Activated B cell treated with CpG ODN at 0.5 μM for 24 hours (primary cell): ENCODE measurements at regions not wholly inside any gene's neighbourhood (a gene's known extent, or its start where the extent isn't known, plus 50 kb on each side); places are given as distances from the start of the nearest gene placed in this dataset.
A peak's percentile ranks its signal among the peaks of the same experiment; 100 is the strongest.

Source experiments
- ATAC-seq: fragments of 200-7000 bp; cut with Tn5 transposase; one replicate; pipeline ENCODE4 v1.10.0; 2021; ENCODE audit warnings: low read depth, mild to moderate bottlenecking, moderate library complexity
- CTCF ChIA-PET: fragments of 350-600 bp; sonication (Branson Sonifier 250); formaldehyde crosslinking; loops from one replicate; lab custom pipeline; 2021; ENCODE audit warnings: antibody characterized with exemption; lab: Charles Lee
- POLR2A ChIA-PET: fragments of 350-600 bp; sonication (Branson Sonifier 250); formaldehyde crosslinking; loops from one replicate; lab custom pipeline; 2021; ENCODE audit warnings: antibody characterized with exemption; lab: Charles Lee
- DNase-seq: peaks from one replicate; pipeline ENCODE4 v3.0.0; 2022
- H3K27ac Mint-ChIP-seq: one replicate; pipeline ENCODE4 v1.8.0; 2020; ENCODE audit warnings: mixed read lengths
- H3K27me3 Mint-ChIP-seq: one replicate; pipeline ENCODE4 v1.8.0; 2021; ENCODE audit warnings: mixed read lengths
- H3K36me3 Mint-ChIP-seq: one replicate; pipeline ENCODE4 v1.8.0; 2021; ENCODE audit warnings: low read depth, mixed read lengths
- H3K4me1 Mint-ChIP-seq: one replicate; pipeline ENCODE4 v1.8.0; 2021; ENCODE audit warnings: mixed read lengths
- H3K4me3 Mint-ChIP-seq: one replicate; pipeline ENCODE4 v1.8.0; 2020; ENCODE audit warnings: mild to moderate bottlenecking, mixed read lengths
- H3K9me3 Mint-ChIP-seq: one replicate; pipeline ENCODE4 v1.8.0; 2020; ENCODE audit warnings: mixed read lengths
- intact Hi-C: fragments of 100-400 bp; cut with micrococcal nuclease; formaldehyde crosslinking; loops from one replicate; pipeline ENCODE4 v1.15.1; 2024
- TF ChIP-seq, protein P1 (sequence below): fragments of 200-600 bp; IDR thresholded peaks from one replicate; pipeline ENCODE4 v1.8.0; 2022; ENCODE audit warnings: antibody characterized with exemption, mild to moderate bottlenecking

DNA sequence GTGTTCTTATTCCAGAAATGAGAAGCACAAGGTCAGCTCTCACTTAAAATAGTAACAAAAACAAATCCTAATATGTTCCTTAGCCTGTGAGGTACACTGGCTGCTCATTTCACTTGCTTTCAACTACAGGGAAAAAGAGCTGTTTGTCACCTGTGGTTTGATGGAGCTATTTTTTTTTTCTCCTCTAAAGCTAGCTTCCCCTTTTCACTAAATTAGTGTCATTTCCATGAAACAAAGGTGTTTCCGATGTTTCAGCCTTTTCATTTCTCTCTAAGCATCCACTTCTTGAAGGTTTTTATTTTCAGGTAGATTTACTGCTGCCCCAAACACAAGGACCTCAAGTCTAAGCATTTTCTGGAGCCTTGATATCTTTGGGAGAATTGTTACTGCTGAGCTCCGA is 148.6 kb downstream of the RBMX2 start:
- Mint-ChIP-seq H3K4me1 (peaks cover 31% of the 10 kb centered on the region), H3K36me3 (no peaks in the 10 kb centered on the region), H3K27ac (no peak overlapping the region), H3K27me3 (no peaks in the 10 kb centered on the region), H3K4me3 (no peak overlapping the region), H3K9me3 (no peaks in the 10 kb centered on the region)
- ChIA-PET POLR2A (interaction anchor here (0.7 kb wide), 1 partner anchor 473 kb away, joined by 4 read pairs; no protein-coding TSS in a partner anchor), CTCF (interaction anchor here (0.8 kb wide), 1 partner anchor 11 kb away, joined by 3 read pairs; no protein-coding TSS in a partner anchor)
- TF ChIP-seq, protein P1, sequence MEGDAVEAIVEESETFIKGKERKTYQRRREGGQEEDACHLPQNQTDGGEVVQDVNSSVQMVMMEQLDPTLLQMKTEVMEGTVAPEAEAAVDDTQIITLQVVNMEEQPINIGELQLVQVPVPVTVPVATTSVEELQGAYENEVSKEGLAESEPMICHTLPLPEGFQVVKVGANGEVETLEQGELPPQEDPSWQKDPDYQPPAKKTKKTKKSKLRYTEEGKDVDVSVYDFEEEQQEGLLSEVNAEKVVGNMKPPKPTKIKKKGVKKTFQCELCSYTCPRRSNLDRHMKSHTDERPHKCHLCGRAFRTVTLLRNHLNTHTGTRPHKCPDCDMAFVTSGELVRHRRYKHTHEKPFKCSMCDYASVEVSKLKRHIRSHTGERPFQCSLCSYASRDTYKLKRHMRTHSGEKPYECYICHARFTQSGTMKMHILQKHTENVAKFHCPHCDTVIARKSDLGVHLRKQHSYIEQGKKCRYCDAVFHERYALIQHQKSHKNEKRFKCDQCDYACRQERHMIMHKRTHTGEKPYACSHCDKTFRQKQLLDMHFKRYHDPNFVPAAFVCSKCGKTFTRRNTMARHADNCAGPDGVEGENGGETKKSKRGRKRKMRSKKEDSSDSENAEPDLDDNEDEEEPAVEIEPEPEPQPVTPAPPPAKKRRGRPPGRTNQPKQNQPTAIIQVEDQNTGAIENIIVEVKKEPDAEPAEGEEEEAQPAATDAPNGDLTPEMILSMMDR: no peak
- ATAC-seq (no peak), DNase-seq (no peak)
- intact Hi-C loops: loop anchor here (5.0 kb wide), 1 partner anchor 352 kb away; the partner anchor contains the start of gene ENOX2

DNA sequence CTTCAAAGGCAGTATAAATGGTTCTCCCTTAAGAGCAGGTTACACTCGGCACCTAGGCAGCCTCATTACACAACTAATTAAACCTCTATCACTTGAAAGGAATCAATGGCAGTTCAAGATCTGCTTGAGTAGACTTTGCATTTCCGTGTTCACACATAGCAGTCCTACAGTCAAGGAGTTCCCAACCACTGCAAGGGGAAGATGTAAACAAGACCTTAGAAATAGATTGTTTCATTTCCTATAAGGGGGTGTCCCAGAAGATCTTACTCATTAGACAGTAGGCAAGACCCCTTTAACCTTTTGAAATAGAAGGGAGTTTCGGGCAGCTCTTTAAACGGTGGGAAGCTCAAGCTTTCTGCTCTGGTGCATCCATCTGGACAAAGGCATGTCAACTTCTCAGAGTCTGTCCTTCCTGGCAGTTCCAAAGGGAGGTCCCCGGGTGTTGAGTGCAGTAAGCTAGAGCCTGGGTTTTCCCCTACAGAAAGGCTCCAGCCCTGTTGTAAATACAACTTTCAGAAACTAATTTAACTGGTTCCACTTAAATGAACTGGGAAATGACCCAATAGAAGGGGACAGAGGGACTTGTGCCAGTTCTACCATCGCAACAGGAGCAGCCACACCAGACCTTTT is 150.8 kb downstream of the RBMX2 start:
- ATAC-seq: peak; percentile 90
- POLR2A ChIA-PET: no interaction called here
- CTCF ChIA-PET: no interaction called here
- Mint-ChIP-seq H3K4me1 (peaks cover 37% of the 10 kb centered on the region), H3K36me3 (no peaks in the 10 kb centered on the region), H3K9me3 (no peaks in the 10 kb centered on the region), H3K27ac (peak overlapping the region; percentile 63), H3K27me3 (no peaks in the 10 kb centered on the region), H3K4me3 (peak overlapping the region; percentile 38)
- TF ChIP-seq, protein P1: no peak
- no peak for DNase-seq
- intact Hi-C loops: loop anchor here (5.0 kb wide), 1 partner anchor 350 kb away; the partner anchor contains the start of gene ENOX2

DNA sequence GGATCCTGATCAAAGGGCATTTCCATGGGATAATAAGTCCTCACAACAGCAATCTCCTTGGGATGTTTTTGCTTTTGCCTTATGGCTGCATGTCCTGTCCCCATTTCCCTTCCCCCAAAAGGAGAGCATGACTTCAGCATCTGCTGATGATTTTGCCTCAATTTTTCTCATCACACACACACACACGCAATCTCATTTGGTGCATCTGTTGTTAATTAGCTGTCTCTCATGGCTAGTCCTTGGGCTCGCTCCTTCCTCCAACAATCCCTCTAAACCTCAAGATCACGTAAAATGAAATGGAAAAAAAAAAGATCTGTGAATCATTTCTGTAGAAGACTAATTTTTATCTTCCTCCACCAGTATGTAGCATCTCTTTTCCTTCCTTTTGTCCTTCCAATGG is 153.6 kb downstream of the RBMX2 start:
- DNase-seq (no peak), ATAC-seq (no peak)
- Mint-ChIP-seq H3K4me3 (no peak overlapping the region), H3K4me1 (peaks cover 36% of the 10 kb centered on the region), H3K27me3 (no peaks in the 10 kb centered on the region), H3K9me3 (no peaks in the 10 kb centered on the region), H3K27ac (no peak overlapping the region), H3K36me3 (no peaks in the 10 kb centered on the region)
- TF ChIP-seq, protein P1: no peak
- intact Hi-C loops: no loop called here
- POLR2A ChIA-PET: no interaction called here
- CTCF ChIA-PET: no interaction called here

DNA sequence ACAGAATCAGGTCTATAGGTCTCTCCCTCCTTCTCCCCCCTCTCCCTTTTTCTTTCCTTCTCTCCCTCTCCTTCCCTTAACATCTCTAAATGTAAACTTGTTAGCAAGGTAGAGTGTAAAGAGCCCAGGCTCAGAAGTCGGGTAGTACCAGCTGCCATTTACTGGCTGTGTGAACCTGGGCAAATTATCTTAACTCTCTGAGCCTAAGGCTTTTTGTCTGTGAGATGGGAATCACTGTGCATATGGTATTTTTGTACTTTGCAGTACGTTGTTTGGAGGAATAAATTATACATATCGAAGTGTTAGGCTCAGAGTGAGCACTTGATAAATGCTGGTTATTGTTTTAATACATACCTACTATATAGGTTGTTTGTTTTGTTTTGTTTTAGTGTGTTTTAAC is 154.0 kb downstream of the RBMX2 start:
- POLR2A ChIA-PET: no interaction called here
- H3K4me1 Mint-ChIP-seq: peaks cover 32% of the 10 kb centered on the region
- no peaks in the 10 kb centered on the region for H3K9me3 Mint-ChIP-seq
- no peak for ATAC-seq
- DNase-seq: no peak
- H3K27me3 Mint-ChIP-seq: no peaks in the 10 kb centered on the region
- H3K36me3 Mint-ChIP-seq: no peaks in the 10 kb centered on the region
- CTCF ChIA-PET: no interaction called here
- TF ChIP-seq, protein P1: no peak
- H3K4me3 Mint-ChIP-seq: no peak overlapping the region
- intact Hi-C loops: no loop called here
- H3K27ac Mint-ChIP-seq: no peak overlapping the region

DNA sequence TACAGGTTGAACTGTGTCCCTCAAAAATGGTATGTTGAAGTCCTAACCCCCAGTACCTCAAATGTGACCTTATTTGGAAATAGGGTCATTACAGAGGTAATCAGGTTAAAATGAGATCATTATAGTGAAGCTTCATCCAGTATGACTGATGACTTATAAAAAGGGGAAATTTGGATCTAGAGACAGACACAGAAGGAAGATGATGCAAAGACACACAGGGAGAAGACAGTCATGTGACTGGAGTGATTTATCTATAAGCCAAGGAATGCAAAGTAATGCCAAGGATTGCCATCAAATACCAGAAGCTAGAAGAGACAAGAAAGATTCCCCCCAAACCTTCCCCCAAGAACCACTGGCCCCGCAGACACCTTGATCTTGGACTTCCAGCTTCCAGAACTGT is 155.2 kb downstream of the RBMX2 start:
- CTCF ChIA-PET: no interaction called here

More for the DNA sequence above, 155.2 kb downstream of the RBMX2 start:
- Mint-ChIP-seq H3K4me1 (peaks cover 23% of the 10 kb centered on the region), H3K4me3 (no peak overlapping the region), H3K36me3 (no peaks in the 10 kb centered on the region), H3K9me3 (no peaks in the 10 kb centered on the region), H3K27ac (no peak overlapping the region), H3K27me3 (no peaks in the 10 kb centered on the region)
- ATAC-seq (no peak), DNase-seq (no peak)
- intact Hi-C loops: no loop called here
- TF ChIP-seq, protein P1: no peak
- POLR2A ChIA-PET: no interaction called here
